IMR-90 (cell line): ENCODE measurements at regions not wholly inside any gene's neighbourhood (a gene's known extent, or its start where the extent isn't known, plus 50 kb on each side); places are given as distances from the start of the nearest gene placed in this dataset.

Source experiments
- ATAC-seq: fragments of 200-7000 bp; cut with Tn5 transposase; 2 replicates; pipeline ENCODE4 v1.9.1; 2020; ENCODE audit warnings: low read depth, mild to moderate bottlenecking, moderate library complexity
- BruUV-seq: library from RNA; stranded (reverse); fragments of 400-500 nt; replicated peaks from 2 replicates; lab custom pipeline; 2021; lab: Mats Ljungman, UMichigan
- CTCF ChIA-PET: fragments of 300-600 bp; formaldehyde crosslinking; extraction: SDS; loops from one replicate; lab custom pipeline; 2021; ENCODE audit warnings: antibody characterized with exemption; lab: Yijun Ruan, JAX
- POLR2A ChIA-PET: fragments of 300-600 bp; sonication (Branson Sonifier 250); formaldehyde crosslinking; loops from one replicate; lab custom pipeline; 2022; ENCODE audit warnings: antibody characterized with exemption; ENCODE audit not compliant: unreplicated experiment; lab: Charles Lee
- DNase-seq: peaks from one replicate; pipeline ENCODE4 v3.0.0; 2013
- H2AFZ ChIP-seq: replicated peaks from 2 replicates; pipeline ENCODE3; 2013; ENCODE audit warnings: low read length, mild to moderate bottlenecking; ENCODE audit not compliant: poor library complexity
- H2AK5ac ChIP-seq: 2 replicates; pipeline ENCODE4 v1.6.1; 2013; ENCODE audit warnings: low read depth, low read length, inconsistent platforms
- H2AK9ac ChIP-seq: replicated peaks from 2 replicates; pipeline ENCODE3; 2013; ENCODE audit warnings: mild to moderate bottlenecking, low read depth, low read length, moderate library complexity; ENCODE audit not compliant: poor library complexity
- H2BK120ac ChIP-seq: 2 replicates; pipeline ENCODE4 v1.6.1; 2013; ENCODE audit warnings: low read depth, low read length, inconsistent platforms
- H2BK15ac ChIP-seq: 3 replicates; pipeline ENCODE4 v1.6.1; 2013; ENCODE audit warnings: low read depth, low read length, inconsistent platforms
- H2BK20ac ChIP-seq: 2 replicates; pipeline ENCODE4 v1.6.1; 2013; ENCODE audit warnings: low read depth, mild to moderate bottlenecking, inconsistent platforms, low read length, moderate library complexity
- H2BK5ac ChIP-seq: 2 replicates; pipeline ENCODE4 v1.6.1; 2013; ENCODE audit warnings: mild to moderate bottlenecking, low read depth, low read length, inconsistent platforms; ENCODE audit not compliant: poor library complexity, severe bottlenecking
- H3K14ac ChIP-seq: replicated peaks from 2 replicates; pipeline ENCODE4 v1.6.1; 2013; ENCODE audit warnings: low read depth, low read length, inconsistent platforms
- H3K18ac ChIP-seq: 2 replicates; pipeline ENCODE4 v1.6.1; 2013; ENCODE audit warnings: low read depth, low read length, control low read depth
- H3K23ac ChIP-seq: 2 replicates; pipeline ENCODE4 v1.6.1; 2013; ENCODE audit warnings: low read depth, low read length, inconsistent platforms
- H3K27ac ChIP-seq: 2 replicates; pipeline ENCODE4 v1.5.1; 2013; ENCODE audit warnings: mild to moderate bottlenecking, control low read depth, low read length; ENCODE audit not compliant: insufficient read depth
- H3K27me3 ChIP-seq: 2 replicates; pipeline ENCODE4 v1.6.1; 2013; ENCODE audit warnings: low read length; ENCODE audit not compliant: control insufficient read depth, insufficient read depth
- H3K36me3 ChIP-seq: 2 replicates; pipeline ENCODE4 v1.6.1; 2013; ENCODE audit warnings: low read length, mixed read lengths; ENCODE audit not compliant: control insufficient read depth, insufficient read depth
- H3K4ac ChIP-seq: 2 replicates; pipeline ENCODE4 v1.6.1; 2013; ENCODE audit warnings: low read depth, low read length, inconsistent platforms
- H3K4me1 ChIP-seq: 2 replicates; pipeline ENCODE4 v1.6.1; 2013; ENCODE audit warnings: low read length, mixed read lengths; ENCODE audit not compliant: control insufficient read depth, insufficient read depth
- H3K4me2 ChIP-seq: 2 replicates; pipeline ENCODE4 v1.6.1; 2013; ENCODE audit warnings: low read depth, mild to moderate bottlenecking, control low read depth, low read length, moderate library complexity
- H3K4me3 ChIP-seq: 2 replicates; pipeline ENCODE4 v1.5.1; 2013; ENCODE audit warnings: low read depth, mild to moderate bottlenecking, control low read depth, low read length, moderate library complexity; ENCODE audit not compliant: insufficient read depth
- H3K56ac ChIP-seq: 2 replicates; pipeline ENCODE4 v1.6.1; 2013; ENCODE audit warnings: low read length, inconsistent platforms; ENCODE audit not compliant: insufficient read depth; ENCODE audit errors: extremely low read depth
- H3K79me1 ChIP-seq, 2 experiments: 2 replicates each; pipeline ENCODE4 v1.6.1; 2013; ENCODE audit warnings: low read length in 2 of 2, inconsistent platforms in 1 of 2, low read depth in 1 of 2
- H3K9ac ChIP-seq: 2 replicates; pipeline ENCODE4 v1.6.1; 2013; ENCODE audit warnings: low read depth, low read length, control low read depth
- H3K9me1 ChIP-seq: 2 replicates; pipeline ENCODE4 v1.6.1; 2013; ENCODE audit warnings: low read length, inconsistent platforms; ENCODE audit not compliant: insufficient read depth
- H3K9me3 ChIP-seq: 2 replicates; pipeline ENCODE4 v1.6.1; 2013; ENCODE audit warnings: low read length; ENCODE audit not compliant: control insufficient read depth, insufficient read depth
- H4K20me1 ChIP-seq: 2 replicates; pipeline ENCODE4 v1.6.1; 2013; ENCODE audit warnings: low read length, inconsistent platforms; ENCODE audit not compliant: insufficient read depth
- H4K5ac ChIP-seq: 2 replicates; pipeline ENCODE4 v1.6.1; 2013; ENCODE audit warnings: mild to moderate bottlenecking, low read depth, low read length, control low read depth
- H4K8ac ChIP-seq, 2 experiments: 2 replicates each; pipeline ENCODE4 v1.6.1; 2013; ENCODE audit warnings: low read depth in 2 of 2, low read length in 2 of 2, control low read depth in 1 of 2, inconsistent platforms in 1 of 2
- H4K91ac ChIP-seq: 2 replicates; pipeline ENCODE4 v1.6.1; 2013; ENCODE audit warnings: low read depth, low read length, inconsistent platforms; ENCODE audit not compliant: insufficient read depth
- CEBPB ChIP-seq: IDR thresholded peaks from 2 replicates; pipeline ENCODE4 v1.6.1; 2012; ENCODE audit warnings: low read depth, low read length, improper control_type of control experiment
- CHD1 ChIP-seq: IDR thresholded peaks from 2 replicates; pipeline ENCODE4 v1.6.1; 2012; ENCODE audit warnings: low read depth, low read length, improper control_type of control experiment
- CTCF ChIP-seq: conservative IDR thresholded peaks from 2 replicates; pipeline ENCODE4 v1.5.1; 2012; ENCODE audit warnings: mild to moderate bottlenecking, low read depth, low read length, improper control_type of control experiment
- ELK1 ChIP-seq: fragments of 150-350 bp; IDR thresholded peaks from 2 replicates; pipeline ENCODE4 v1.6.1; 2016; ENCODE audit warnings: low read depth, mild to moderate bottlenecking, low read length, moderate library complexity, borderline replicate concordance
- FOS ChIP-seq: fragments of 150-350 bp; IDR thresholded peaks from 2 replicates; pipeline ENCODE4 v1.6.1; 2016; ENCODE audit warnings: low read depth, low read length
- POLR2A ChIP-seq: IDR thresholded peaks from 2 replicates; pipeline ENCODE4 v1.6.1; 2012; ENCODE audit warnings: mild to moderate bottlenecking, low read depth, low read length
- RAD21 ChIP-seq: IDR thresholded peaks from 2 replicates; pipeline ENCODE4 v1.6.1; 2012; ENCODE audit warnings: low read length, improper control_type of control experiment
- SMC3 ChIP-seq: fragments of 150-350 bp; IDR thresholded peaks from 2 replicates; pipeline ENCODE4 v1.6.1; 2016; ENCODE audit warnings: low read depth, mild to moderate bottlenecking, antibody characterized with exemption, low read length, moderate library complexity
- WGBS, 2 experiments: methylation state at CpG; one replicate each; pipeline versions ENCODE4 v1.1.5 to v1.1.7; 2013; ENCODE audit warnings: missing lambda C conversion rate in 2 of 2; ENCODE audit not compliant: insufficient read length in 1 of 2; ENCODE audit errors: extremely low coverage in 2 of 2; 5-methylcytosine and 5-hydroxymethylcytosine counted together
- dilution Hi-C: fragments of 300-500 bp; cut with HindIII; formaldehyde crosslinking; loops from one replicate; pipeline ENCODE4 v1.14.3; 2018; ENCODE audit warnings: low sequenced_read_pairs; ENCODE audit not compliant: unreplicated experiment
- in situ Hi-C: fragments of 300-500 bp; cut with MboI; formaldehyde crosslinking; loops from 3 replicates; pipeline ENCODE4 v1.14.3; 2019; ENCODE audit warnings: low sequenced_read_pairs, inconsistent platforms, mixed read lengths
- intact Hi-C: fragments of 100-400 bp; cut with micrococcal nuclease; formaldehyde crosslinking; loops from 2 replicates; pipeline ENCODE4 v1.10.0; 2022

DNA sequence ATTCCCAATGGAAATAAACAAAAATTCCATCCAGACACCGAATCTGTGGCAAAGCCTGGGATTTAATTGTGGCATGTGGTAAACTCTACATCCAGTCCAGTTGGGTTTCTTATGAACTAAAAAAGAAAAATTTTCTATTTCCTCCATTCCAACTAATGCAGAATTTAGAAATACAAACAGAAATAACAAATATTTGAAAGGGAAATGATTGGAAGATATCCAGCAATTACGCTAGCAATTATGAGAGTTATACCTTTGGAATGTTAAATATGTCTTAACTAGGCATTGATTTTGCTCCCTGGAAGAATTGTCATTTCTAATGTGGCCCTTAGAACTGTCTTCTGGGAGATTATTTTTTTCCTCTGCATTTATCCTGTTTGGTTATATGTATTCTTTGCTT, 421.4 kb upstream of the KLHL1 start:
- in situ Hi-C loops (no loop called here), dilution Hi-C loops (no loop called here), intact Hi-C loops (no loop called here)
- Histone ChIP-seq H3K4ac (no peak overlapping the region), H3K27ac (no peak overlapping the region), H3K56ac (no peak overlapping the region), H3K4me1 (no peaks in the 10 kb centered on the region), H2BK5ac (no peak overlapping the region), H3K14ac (no peak overlapping the region), H2AK9ac (no peak overlapping the region), H4K91ac (no peak overlapping the region), H3K79me1 (no peaks in the 10 kb centered on the region), H3K4me2 (no peak overlapping the region), H3K9me3 (no peaks in the 10 kb centered on the region), H3K9me1 (no peaks in the 10 kb centered on the region), H4K8ac (no peak overlapping the region), H3K4me3 (no peak overlapping the region), H2AFZ (no peak overlapping the region), H3K27me3 (no peaks in the 10 kb centered on the region), H2BK20ac (no peak overlapping the region), H2BK15ac (no peak overlapping the region), H3K9ac (no peak overlapping the region), H4K5ac (no peak overlapping the region), H3K18ac (no peak overlapping the region), H3K36me3 (no peaks in the 10 kb centered on the region), H2BK120ac (no peak overlapping the region), H4K20me1 (no peaks in the 10 kb centered on the region), H3K23ac (no peak overlapping the region), H2AK5ac (no peak overlapping the region)
- BruUV-seq, result no TSS peak
- TF ChIP-seq SMC3 (no peak), FOS (no peak), CTCF (no peak), CHD1 (no peak), CEBPB (no peak), RAD21 (no peak), ELK1 (no peak), POLR2A (no peak)
- ATAC-seq (no peak), DNase-seq (no peak)
- ChIA-PET CTCF (no interaction called here), POLR2A (no interaction called here)
- WGBS, 2 experiments, result no CpG with 5 or more reads among the region's 2 CpGs
